ENCODE measurements at regions not wholly inside any gene's neighbourhood (a gene's known extent, or its start where the extent isn't known, plus 50 kb on each side); places are given as distances from the start of the nearest gene placed in this dataset.
"Not testable (repeated sequence)": the region's sequence is repeated elsewhere in the genome, so short reads cannot be mapped to it uniquely, and the experiment has no call there.

DNA sequence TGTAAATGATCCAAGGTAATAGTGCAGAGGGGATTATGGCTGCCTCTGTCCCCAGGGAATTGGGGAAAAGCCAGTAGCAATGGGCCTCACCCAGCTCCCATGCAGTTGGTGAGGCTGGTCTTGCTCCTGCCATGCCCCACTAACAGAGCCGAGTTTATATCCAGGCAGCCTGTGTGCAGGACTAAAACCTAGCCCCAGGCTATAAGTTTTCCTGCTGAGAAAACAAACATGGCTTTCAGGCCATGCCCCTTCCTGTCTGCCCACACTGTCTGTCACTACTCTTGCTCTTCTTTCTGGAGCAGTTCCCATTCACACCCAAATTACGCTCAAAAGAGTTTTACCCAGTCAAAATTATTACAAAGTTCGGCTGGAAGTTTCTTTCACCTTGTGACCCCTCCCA lies 73.5 kb upstream of the SPATA16 start:
- peak; percentile 93 for DNase-seq

DNA sequence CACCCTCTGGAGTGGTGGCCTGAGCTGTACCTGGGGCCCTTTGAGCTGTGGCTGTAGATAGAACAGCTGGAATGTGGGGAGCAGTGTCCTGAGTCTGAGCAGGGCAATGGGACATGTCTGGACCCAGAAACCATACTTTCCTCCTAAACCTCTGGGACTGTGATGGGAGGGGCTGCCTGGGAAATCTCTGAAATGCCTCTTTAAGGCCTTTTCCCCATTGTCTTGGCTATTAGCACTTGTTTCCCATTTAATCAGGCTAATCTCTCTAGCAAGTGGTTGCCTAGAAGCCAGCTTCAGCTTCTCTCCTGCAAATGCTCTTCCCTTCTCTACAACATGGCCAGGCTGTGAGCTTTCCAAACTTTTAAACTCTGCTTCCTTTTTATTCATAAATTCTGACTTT lies 58.5 kb upstream of the SPATA16 start:
- no peak for DNase-seq

DNA sequence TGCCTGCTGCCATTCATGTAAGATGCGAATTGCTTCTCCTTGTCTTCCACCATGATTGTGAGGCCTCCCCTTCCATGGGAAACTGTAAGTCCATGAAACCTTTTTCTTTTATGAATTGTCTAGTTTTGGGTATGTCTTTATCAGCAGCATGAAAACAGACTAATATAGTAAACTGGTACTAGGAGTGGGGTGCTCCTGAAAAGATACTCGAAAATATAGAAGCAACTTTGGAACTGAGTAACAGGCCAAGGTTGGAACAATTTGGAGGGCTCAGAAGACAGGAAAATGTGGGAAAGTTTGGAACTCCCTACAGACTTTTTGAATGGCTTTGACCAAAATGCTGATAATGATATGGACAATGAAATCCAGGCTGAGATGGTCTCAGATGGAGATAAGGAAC lies 53.8 kb upstream of the SPATA16 start:
- not testable (repeated sequence) for DNase-seq

DNA sequence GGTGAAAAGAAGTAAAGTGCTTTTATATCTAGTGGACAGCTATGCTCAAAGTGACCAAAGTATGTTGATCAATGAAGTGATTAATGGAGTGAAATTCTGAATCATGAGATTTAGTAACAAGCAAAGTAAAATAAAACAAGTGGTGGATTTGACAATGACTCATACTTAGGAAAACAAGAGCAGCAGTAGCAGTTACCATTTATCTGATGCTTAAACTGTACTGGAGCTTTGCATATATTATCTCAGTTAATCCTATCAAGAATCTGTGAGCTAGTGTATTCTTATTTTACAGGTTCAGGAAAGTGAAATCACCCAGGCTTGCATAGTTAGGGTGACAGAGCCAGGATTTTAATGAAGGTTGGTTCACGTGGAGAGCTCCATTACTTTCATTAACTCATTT lies 50.6 kb upstream of the SPATA16 start:
- no peak for DNase-seq

Data from NCI-H69 (cell line).